Omental fat pad (tissue), 3 donors: ENCODE measurements at regions not wholly inside any gene's neighbourhood (a gene's known extent, or its start where the extent isn't known, plus 50 kb on each side); places are given as distances from the start of the nearest gene placed in this dataset.
"Not testable (repeated sequence)": the region's sequence is repeated elsewhere in the genome, so short reads cannot be mapped to it uniquely, and the experiment has no call there.

Experiments used
- ATAC-seq: fragments of 150-250 bp; one replicate; pipeline ENCODE4 v1.9.1; 2016; ENCODE audit warnings: mild to moderate bottlenecking, moderate library complexity; ENCODE audit not compliant: low FRiP score
- DNase-seq: peaks from one replicate; pipeline ENCODE4 v3.0.0-alpha.2; 2019; ENCODE audit warnings: low spot score
- CTCF ChIP-seq, 3 donors: fragments of 450-650 bp; IDR thresholded peaks; one replicate each; pipeline ENCODE4 v1.5.1; 2016 to 2017; ENCODE audit warnings: antibody characterized with exemption in 3 of 3, mild to moderate bottlenecking in 3 of 3, moderate library complexity in 2 of 3

- no peak for TF ChIP-seq CTCF (IDR thresholded peaks at IDR 0.05)
- ATAC-seq (no peak), DNase-seq (no peak)
These were observed 55.4 kb downstream of the TMEM121 start for GRCh38 chr14:105581551-105582341.

- DNase-seq (no peak), ATAC-seq (peak; percentile 66)
- TF ChIP-seq CTCF (IDR thresholded peaks at IDR 0.05), result no peak
These were observed 56.3 kb downstream of the TMEM121 start for GRCh38 chr14:105582639-105583038.

GRCh38 chr14:105583914-105584313, 57.5 kb downstream of the TMEM121 start:
- not testable (repeated sequence) for ATAC-seq, DNase-seq

- not testable (repeated sequence) for DNase-seq, ATAC-seq
These were observed 58.9 kb downstream of the TMEM121 start for GRCh38 chr14:105585290-105585689.

GRCh38 chr14:105585722-105586121, 59.3 kb downstream of the TMEM121 start:
- not testable (repeated sequence) for DNase-seq, ATAC-seq

- ATAC-seq, DNase-seq: not testable (repeated sequence)
These were observed 59.9 kb downstream of the TMEM121 start for GRCh38 chr14:105586144-105586872.

- not testable (repeated sequence) for ATAC-seq, DNase-seq
These were observed 60.7 kb downstream of the TMEM121 start for GRCh38 chr14:105587034-105587433.

GRCh38 chr14:105587482-105588235, 61.3 kb downstream of the TMEM121 start:
- DNase-seq, result not testable (repeated sequence)

GRCh38 chr14:105588236-105588860, 62.0 kb downstream of the TMEM121 start:
- no peak for TF ChIP-seq CTCF (IDR thresholded peaks at IDR 0.05)
- DNase-seq, result no peak
- ATAC-seq, result no peak

More at GRCh38 chr14:105587482-105588235, 61.3 kb downstream of the TMEM121 start:
- ATAC-seq, result not testable (repeated sequence)
